HG03039 (cell line): ENCODE measurements at regions not wholly inside any gene's neighbourhood (a gene's known extent, or its start where the extent isn't known, plus 50 kb on each side); places are given as distances from the start of the nearest gene placed in this dataset.

Experiments
- ATAC-seq: cut with Tn5 transposase; IDR thresholded peaks from one replicate; pipeline ENCODE4 v1.9.1; 2021; ENCODE audit warnings: mild to moderate bottlenecking, moderate library complexity; ENCODE audit not compliant: unreplicated experiment

DNA sequence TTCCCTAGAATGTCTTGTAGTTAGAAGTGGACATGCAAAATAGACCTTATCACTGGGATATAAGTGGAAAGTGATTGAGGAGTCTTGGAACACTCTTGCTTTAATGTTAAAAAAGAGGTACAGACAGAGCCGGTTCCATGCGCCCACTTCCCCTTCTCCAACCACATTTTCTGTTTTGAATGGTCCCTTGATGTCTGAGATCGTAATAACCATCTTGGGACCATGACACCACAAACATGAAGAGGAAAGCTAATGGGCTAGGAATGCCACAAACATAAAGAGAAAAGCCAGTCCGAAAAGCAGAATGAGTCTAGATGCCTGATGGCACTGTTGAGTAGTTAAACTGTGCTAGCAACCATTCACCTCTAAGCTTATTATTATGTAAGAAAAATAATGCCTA, 54.8 kb upstream of the SPON1 start:
- no peak for ATAC-seq

DNA sequence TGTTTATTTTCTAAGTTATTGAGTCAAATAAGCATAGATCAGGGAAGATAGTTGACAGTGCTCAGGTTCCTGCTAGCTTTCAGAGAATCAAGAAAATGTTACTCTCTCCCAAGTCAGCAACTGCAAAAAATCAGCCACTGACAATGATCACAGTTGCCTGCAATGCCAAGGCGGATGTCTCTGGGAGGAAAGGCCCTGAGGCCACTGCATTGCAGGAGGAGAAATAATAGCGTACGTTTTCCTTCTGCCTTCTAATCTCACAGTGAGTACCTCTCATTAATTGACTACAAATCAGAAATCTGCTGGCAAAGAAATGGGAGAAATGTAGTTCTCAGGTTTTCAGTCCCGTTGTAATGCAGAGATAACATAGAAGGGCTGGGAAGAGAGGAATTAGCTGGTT, 54.0 kb upstream of the SPON1 start:
- no peak for ATAC-seq
